ENCODE measurements at regions not wholly inside any gene's neighbourhood (a gene's known extent, or its start where the extent isn't known, plus 50 kb on each side); places are given as distances from the start of the nearest gene placed in this dataset.

GRCh38 chr11:19552161-19552560 is 160.5 kb upstream of the NAV2 start:
- TF ChIP-seq EZH2 (IDR thresholded peaks at IDR 0.05; ENCODE audit: insufficient read depth, low read length) (no peak), CTCF (IDR thresholded peaks at IDR 0.05; ENCODE audit: insufficient read depth, low read depth, low read length) (no peak)
